Astrocyte (in vitro differentiated cells and primary cell): ENCODE measurements at regions not wholly inside any gene's neighbourhood (a gene's known extent, or its start where the extent isn't known, plus 50 kb on each side); places are given as distances from the start of the nearest gene placed in this dataset.

ENCODE experiments used
- DNase-seq: peaks from one replicate; pipeline ENCODE4 v3.0.0-alpha.2; 2010; ENCODE audit warnings: low read depth
- FAIRE-seq: peaks from 2 replicates; lab custom pipeline; 2011; peaks lifted over from hg19 to GRCh38; lab: Jason Lieb, UNC
- H2AFZ ChIP-seq: 2 replicates; pipeline ENCODE4 v1.6.0; 2012; ENCODE audit warnings: low read depth, low read length, inconsistent platforms
- H3K27ac ChIP-seq: 2 replicates; pipeline ENCODE4 v1.5.1; 2011; ENCODE audit warnings: low read depth, low read length, inconsistent platforms
- H3K27me3 ChIP-seq: 2 replicates; pipeline ENCODE4 v1.6.0; 2011; ENCODE audit warnings: low read length, inconsistent platforms; ENCODE audit not compliant: insufficient read depth
- H3K36me3 ChIP-seq: 2 replicates; pipeline ENCODE4 v1.5.1; 2011; ENCODE audit warnings: low read length, inconsistent platforms; ENCODE audit not compliant: insufficient read depth
- H3K4me1 ChIP-seq: 2 replicates; pipeline ENCODE4 v1.5.1; 2011; ENCODE audit warnings: low read length, inconsistent platforms; ENCODE audit not compliant: insufficient read depth
- H3K4me2 ChIP-seq: 2 replicates; pipeline ENCODE4 v1.6.0; 2012; ENCODE audit warnings: low read length, inconsistent platforms
- H3K4me3 ChIP-seq: 2 replicates; pipeline ENCODE4 v1.5.1; 2011; ENCODE audit warnings: low read depth, mild to moderate bottlenecking, low read length, inconsistent platforms; ENCODE audit not compliant: insufficient read depth
- H3K79me2 ChIP-seq: 2 replicates; pipeline ENCODE4 v1.6.0; 2012; ENCODE audit warnings: mild to moderate bottlenecking, low read length, inconsistent platforms; ENCODE audit not compliant: insufficient read depth
- H3K9ac ChIP-seq: 2 replicates; pipeline ENCODE4 v1.6.0; 2012; ENCODE audit warnings: mild to moderate bottlenecking, low read length, inconsistent platforms
- H3K9me3 ChIP-seq: 2 replicates; pipeline ENCODE4 v1.5.1; 2012; ENCODE audit warnings: low read depth, mild to moderate bottlenecking, low read length, inconsistent platforms; ENCODE audit not compliant: insufficient read depth
- H4K20me1 ChIP-seq: 2 replicates; pipeline ENCODE4 v1.6.0; 2012; ENCODE audit warnings: low read length, inconsistent platforms; ENCODE audit not compliant: insufficient read depth
- H3K27ac Mint-ChIP-seq: one replicate; pipeline ENCODE4 v1.8.0; 2021; ENCODE audit warnings: mild to moderate bottlenecking, mixed read lengths; ENCODE audit not compliant: unreplicated experiment
- H3K27me3 Mint-ChIP-seq: one replicate; pipeline ENCODE4 v1.8.0; 2021; ENCODE audit warnings: low read depth, mixed read lengths; ENCODE audit not compliant: unreplicated experiment
- H3K36me3 Mint-ChIP-seq: one replicate; pipeline ENCODE4 v1.8.0; 2021; ENCODE audit warnings: low read depth, mixed read lengths; ENCODE audit not compliant: unreplicated experiment
- H3K4me1 Mint-ChIP-seq: one replicate; pipeline ENCODE4 v1.8.0; 2021; ENCODE audit warnings: low read depth, mixed read lengths; ENCODE audit not compliant: unreplicated experiment
- H3K4me3 Mint-ChIP-seq: one replicate; pipeline ENCODE4 v1.8.0; 2021; ENCODE audit warnings: mild to moderate bottlenecking, moderate library complexity, mixed read lengths; ENCODE audit not compliant: unreplicated experiment
- H3K9me3 Mint-ChIP-seq: one replicate; pipeline ENCODE4 v1.8.0; 2021; ENCODE audit warnings: mild to moderate bottlenecking, mixed read lengths; ENCODE audit not compliant: unreplicated experiment
- EZH2 ChIP-seq: IDR thresholded peaks from 2 replicates; pipeline ENCODE4 v1.6.1; 2012; ENCODE audit warnings: mild to moderate bottlenecking, low read length, inconsistent platforms; ENCODE audit not compliant: insufficient read depth
- TF ChIP-seq, protein P1 (sequence below): IDR thresholded peaks from 2 replicates; pipeline ENCODE4 v1.5.1; 2011; ENCODE audit warnings: low read depth, mild to moderate bottlenecking, inconsistent platforms, low read length, moderate library complexity; ENCODE audit not compliant: insufficient read depth

DNA sequence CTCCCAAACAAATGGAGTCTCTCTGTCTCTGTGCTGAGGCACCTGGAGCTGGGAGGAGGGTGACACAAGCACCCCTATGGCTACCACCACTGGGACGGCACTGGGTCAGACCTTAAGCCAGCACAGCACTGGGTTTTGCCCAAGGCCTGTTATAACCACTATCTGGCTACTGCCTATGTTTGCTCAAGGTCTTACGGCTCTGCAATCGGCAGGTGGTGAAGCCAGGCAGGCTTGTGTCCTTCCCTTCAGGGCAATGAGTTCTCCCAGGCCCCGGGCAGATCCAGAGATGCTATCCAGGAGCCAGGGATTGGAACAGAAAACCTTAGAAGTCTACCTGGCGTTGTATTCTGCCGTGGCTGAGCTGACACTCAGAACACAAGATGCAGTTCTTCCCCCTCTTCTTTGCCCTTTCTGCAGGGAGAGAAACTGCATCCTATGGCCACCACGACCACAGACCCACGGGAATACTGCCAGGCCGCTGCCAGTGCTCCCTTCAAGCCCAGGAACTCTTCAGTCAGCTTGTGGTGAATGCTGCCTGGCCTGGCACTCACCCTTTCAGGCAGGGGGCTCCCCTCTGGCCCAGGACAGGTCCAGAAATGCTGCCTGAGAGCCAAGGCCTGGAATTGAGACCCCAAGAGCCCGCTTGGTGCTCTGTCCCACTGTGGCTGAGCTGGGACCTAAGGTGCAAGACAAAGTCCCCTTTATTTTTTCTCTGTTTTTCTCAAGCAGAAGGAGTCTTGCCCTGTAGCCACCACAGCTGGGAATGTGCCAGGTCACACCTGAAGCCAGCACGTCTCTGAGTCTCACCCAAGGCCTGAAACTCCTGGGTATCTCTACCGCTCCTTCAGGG lies 67.0 kb upstream of the FRMD1 start:
- no peak for FAIRE-seq
- Histone ChIP-seq H3K9me3 (no peaks in the 10 kb centered on the region), H3K27me3 (peaks cover 9% of the 10 kb centered on the region), H3K4me2 (no peak overlapping the region), H4K20me1 (no peaks in the 10 kb centered on the region), H3K27ac (no peak overlapping the region), H3K36me3 (no peaks in the 10 kb centered on the region), H2AFZ (no peak overlapping the region), H3K9ac (no peak overlapping the region), H3K4me3 (no peak overlapping the region), H3K4me1 (no peaks in the 10 kb centered on the region), H3K79me2 (no peaks in the 10 kb centered on the region)
- Mint-ChIP-seq H3K36me3 (no peaks in the 10 kb centered on the region), H3K27ac (no peak overlapping the region), H3K4me1 (no peaks in the 10 kb centered on the region), H3K9me3 (peaks cover 8% of the 10 kb centered on the region), H3K27me3 (peaks cover 32% of the 10 kb centered on the region), H3K4me3 (no peak overlapping the region)
- DNase-seq: no peak
- no peak for TF ChIP-seq EZH2
- TF ChIP-seq, protein P1, sequence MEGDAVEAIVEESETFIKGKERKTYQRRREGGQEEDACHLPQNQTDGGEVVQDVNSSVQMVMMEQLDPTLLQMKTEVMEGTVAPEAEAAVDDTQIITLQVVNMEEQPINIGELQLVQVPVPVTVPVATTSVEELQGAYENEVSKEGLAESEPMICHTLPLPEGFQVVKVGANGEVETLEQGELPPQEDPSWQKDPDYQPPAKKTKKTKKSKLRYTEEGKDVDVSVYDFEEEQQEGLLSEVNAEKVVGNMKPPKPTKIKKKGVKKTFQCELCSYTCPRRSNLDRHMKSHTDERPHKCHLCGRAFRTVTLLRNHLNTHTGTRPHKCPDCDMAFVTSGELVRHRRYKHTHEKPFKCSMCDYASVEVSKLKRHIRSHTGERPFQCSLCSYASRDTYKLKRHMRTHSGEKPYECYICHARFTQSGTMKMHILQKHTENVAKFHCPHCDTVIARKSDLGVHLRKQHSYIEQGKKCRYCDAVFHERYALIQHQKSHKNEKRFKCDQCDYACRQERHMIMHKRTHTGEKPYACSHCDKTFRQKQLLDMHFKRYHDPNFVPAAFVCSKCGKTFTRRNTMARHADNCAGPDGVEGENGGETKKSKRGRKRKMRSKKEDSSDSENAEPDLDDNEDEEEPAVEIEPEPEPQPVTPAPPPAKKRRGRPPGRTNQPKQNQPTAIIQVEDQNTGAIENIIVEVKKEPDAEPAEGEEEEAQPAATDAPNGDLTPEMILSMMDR: no peak

DNA sequence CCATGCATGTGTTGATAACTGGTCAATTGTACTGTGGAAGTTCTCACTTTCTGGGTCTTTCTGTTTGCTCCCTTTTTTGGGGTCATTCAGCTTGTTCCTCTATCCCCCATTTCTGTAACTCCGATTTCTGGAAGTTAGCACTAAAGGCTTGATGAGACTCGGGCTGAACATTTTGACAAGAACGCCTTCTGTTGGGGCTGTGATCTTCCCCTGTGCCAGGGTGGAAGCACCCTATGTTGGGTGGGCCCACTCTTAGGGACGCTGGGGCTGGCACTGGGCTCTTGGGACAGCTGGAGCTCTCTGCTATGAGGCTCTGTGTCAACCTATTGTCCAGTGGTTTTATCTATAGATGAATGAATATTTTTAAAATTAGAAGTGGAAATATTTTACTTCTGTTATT lies 60.1 kb upstream of the FRMD1 start:
- peaks cover 14% of the 10 kb centered on the region for H3K27me3 Mint-ChIP-seq
- Histone ChIP-seq H3K9ac (no peak overlapping the region), H4K20me1 (no peaks in the 10 kb centered on the region), H3K9me3 (no peaks in the 10 kb centered on the region), H3K4me2 (no peak overlapping the region), H3K27ac (no peak overlapping the region), H3K36me3 (no peaks in the 10 kb centered on the region), H2AFZ (no peak overlapping the region), H3K4me1 (no peaks in the 10 kb centered on the region), H3K27me3 (no peaks in the 10 kb centered on the region), H3K79me2 (no peaks in the 10 kb centered on the region), H3K4me3 (no peak overlapping the region)
- no peak for DNase-seq
- H3K4me1 Mint-ChIP-seq: peaks cover 3% of the 10 kb centered on the region
- no peak overlapping the region for H3K4me3 Mint-ChIP-seq
- FAIRE-seq: no peak
- TF ChIP-seq EZH2: no peak
- TF ChIP-seq, protein P1: no peak
- no peaks in the 10 kb centered on the region for H3K9me3 Mint-ChIP-seq
- H3K36me3 Mint-ChIP-seq: no peaks in the 10 kb centered on the region
- no peak overlapping the region for H3K27ac Mint-ChIP-seq

- no peak overlapping the region for H3K9ac ChIP-seq
- H3K4me3 Mint-ChIP-seq: no peak overlapping the region
- no peak overlapping the region for H3K27ac Mint-ChIP-seq
- no peak overlapping the region for H3K4me2 ChIP-seq
- no peaks in the 10 kb centered on the region for H3K79me2 ChIP-seq
- H4K20me1 ChIP-seq: no peaks in the 10 kb centered on the region
- peaks cover 14% of the 10 kb centered on the region for H3K27me3 Mint-ChIP-seq
- H3K9me3 Mint-ChIP-seq: no peaks in the 10 kb centered on the region
- H3K27ac ChIP-seq: no peak overlapping the region
- no peak overlapping the region for H2AFZ ChIP-seq
- FAIRE-seq: no peak
- H3K4me1 ChIP-seq: peaks cover 2% of the 10 kb centered on the region
- peaks cover 3% of the 10 kb centered on the region for H3K4me1 Mint-ChIP-seq
- no peak for TF ChIP-seq EZH2
- TF ChIP-seq, protein P1: no peak
- no peaks in the 10 kb centered on the region for H3K36me3 Mint-ChIP-seq
- no peak for DNase-seq
- H3K27me3 ChIP-seq: no peaks in the 10 kb centered on the region
- H3K36me3 ChIP-seq: no peaks in the 10 kb centered on the region
- no peak overlapping the region for H3K4me3 ChIP-seq
- no peaks in the 10 kb centered on the region for H3K9me3 ChIP-seq
These were observed 59.4 kb upstream of the FRMD1 start for GRCh38 chr6:168138436-168138835.
